Neural crest cell (in vitro differentiated cells): ENCODE measurements at regions not wholly inside any gene's neighbourhood (a gene's known extent, or its start where the extent isn't known, plus 50 kb on each side); places are given as distances from the start of the nearest gene placed in this dataset.
"Not testable (repeated sequence)": the region's sequence is repeated elsewhere in the genome, so short reads cannot be mapped to it uniquely, and the experiment has no call there.

Source experiments
- DNase-seq: peaks from one replicate; pipeline ENCODE4 v3.0.0; 2021; ENCODE audit warnings: low read depth, mixed read lengths, low spot score
- H3K27ac Mint-ChIP-seq: one replicate; pipeline ENCODE4 v1.8.0; 2021; ENCODE audit warnings: mild to moderate bottlenecking, mixed read lengths; ENCODE audit not compliant: unreplicated experiment
- H3K27me3 Mint-ChIP-seq: 2 replicates; pipeline ENCODE4 v1.8.0; 2021; ENCODE audit warnings: low read depth, mild to moderate bottlenecking, mixed read lengths
- H3K36me3 Mint-ChIP-seq: 2 replicates; pipeline ENCODE4 v1.8.0; 2021; ENCODE audit warnings: low read depth, mild to moderate bottlenecking, mixed read lengths
- H3K4me1 Mint-ChIP-seq: 2 replicates; pipeline ENCODE4 v1.8.0; 2021; ENCODE audit warnings: mixed read lengths
- H3K4me3 Mint-ChIP-seq: one replicate; pipeline ENCODE4 v1.8.0; 2021; ENCODE audit warnings: mild to moderate bottlenecking, mixed read lengths
- H3K9me3 Mint-ChIP-seq: 2 replicates; pipeline ENCODE4 v1.8.0; 2021; ENCODE audit warnings: mixed read lengths
- TF ChIP-seq, protein P1 (sequence below): fragments of 200-600 bp; sonication (generic); conservative IDR thresholded peaks from 2 replicates; pipeline ENCODE4 v1.5.0; 2021; ENCODE audit warnings: antibody characterized with exemption, mild to moderate bottlenecking

GRCh38 chr5:106454651-106455415 lies 1215.9 kb downstream of the EFNA5 start:
- peak overlapping the region; percentile 15 for H3K27ac Mint-ChIP-seq
- peaks cover 18% of the 10 kb centered on the region for H3K4me1 Mint-ChIP-seq

GRCh38 chr5:106454050-106454449 lies 1216.7 kb downstream of the EFNA5 start:
- Mint-ChIP-seq H3K4me3 (no peak overlapping the region), H3K27ac (no peak overlapping the region), H3K36me3 (no peaks in the 10 kb centered on the region), H3K4me1 (peaks cover 18% of the 10 kb centered on the region), H3K27me3 (no peaks in the 10 kb centered on the region), H3K9me3 (peaks cover 2% of the 10 kb centered on the region)
- no peak for DNase-seq
- TF ChIP-seq, protein P1, sequence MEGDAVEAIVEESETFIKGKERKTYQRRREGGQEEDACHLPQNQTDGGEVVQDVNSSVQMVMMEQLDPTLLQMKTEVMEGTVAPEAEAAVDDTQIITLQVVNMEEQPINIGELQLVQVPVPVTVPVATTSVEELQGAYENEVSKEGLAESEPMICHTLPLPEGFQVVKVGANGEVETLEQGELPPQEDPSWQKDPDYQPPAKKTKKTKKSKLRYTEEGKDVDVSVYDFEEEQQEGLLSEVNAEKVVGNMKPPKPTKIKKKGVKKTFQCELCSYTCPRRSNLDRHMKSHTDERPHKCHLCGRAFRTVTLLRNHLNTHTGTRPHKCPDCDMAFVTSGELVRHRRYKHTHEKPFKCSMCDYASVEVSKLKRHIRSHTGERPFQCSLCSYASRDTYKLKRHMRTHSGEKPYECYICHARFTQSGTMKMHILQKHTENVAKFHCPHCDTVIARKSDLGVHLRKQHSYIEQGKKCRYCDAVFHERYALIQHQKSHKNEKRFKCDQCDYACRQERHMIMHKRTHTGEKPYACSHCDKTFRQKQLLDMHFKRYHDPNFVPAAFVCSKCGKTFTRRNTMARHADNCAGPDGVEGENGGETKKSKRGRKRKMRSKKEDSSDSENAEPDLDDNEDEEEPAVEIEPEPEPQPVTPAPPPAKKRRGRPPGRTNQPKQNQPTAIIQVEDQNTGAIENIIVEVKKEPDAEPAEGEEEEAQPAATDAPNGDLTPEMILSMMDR: no peak

More at GRCh38 chr5:106454651-106455415, 1215.9 kb downstream of the EFNA5 start:
- H3K9me3 Mint-ChIP-seq: peaks cover 2% of the 10 kb centered on the region
- H3K27me3 Mint-ChIP-seq: no peaks in the 10 kb centered on the region
- H3K4me3 Mint-ChIP-seq: no peak overlapping the region
- H3K36me3 Mint-ChIP-seq: no peaks in the 10 kb centered on the region
- peak; percentile 11 for DNase-seq
- TF ChIP-seq, protein P1: peak; percentile 61

GRCh38 chr5:106451998-106452397 lies 1218.7 kb downstream of the EFNA5 start:
- H3K36me3 Mint-ChIP-seq: no peaks in the 10 kb centered on the region
- TF ChIP-seq, protein P1: no peak
- no peak overlapping the region for H3K4me3 Mint-ChIP-seq
- H3K27me3 Mint-ChIP-seq: no peaks in the 10 kb centered on the region
- DNase-seq: no peak
- peaks cover 2% of the 10 kb centered on the region for H3K9me3 Mint-ChIP-seq
- peaks cover 18% of the 10 kb centered on the region for H3K4me1 Mint-ChIP-seq
- no peak overlapping the region for H3K27ac Mint-ChIP-seq

DNA sequence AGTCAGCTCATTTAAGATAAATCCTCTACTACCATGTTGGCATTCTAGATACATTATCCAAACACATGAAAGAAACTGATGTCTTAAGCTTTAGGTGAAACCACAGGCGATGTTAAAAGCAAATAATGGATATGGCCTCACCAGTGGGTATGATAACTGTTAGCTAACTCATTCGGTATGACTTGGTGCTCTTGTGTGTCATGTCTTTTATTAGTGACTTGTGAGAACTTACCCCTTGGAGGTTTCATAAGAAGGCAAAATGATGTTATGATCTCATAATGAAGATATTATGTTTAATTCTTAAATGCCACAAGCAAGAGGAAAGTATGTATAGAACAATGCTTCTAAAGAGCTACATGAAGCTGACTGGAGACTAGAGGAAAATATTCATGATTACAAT lies 1227.0 kb downstream of the EFNA5 start:
- Mint-ChIP-seq H3K9me3 (no peaks in the 10 kb centered on the region), H3K4me3 (no peak overlapping the region), H3K27me3 (no peaks in the 10 kb centered on the region), H3K36me3 (no peaks in the 10 kb centered on the region), H3K27ac (no peak overlapping the region), H3K4me1 (peaks cover 6% of the 10 kb centered on the region)
- TF ChIP-seq, protein P1: no peak
- no peak for DNase-seq

DNA sequence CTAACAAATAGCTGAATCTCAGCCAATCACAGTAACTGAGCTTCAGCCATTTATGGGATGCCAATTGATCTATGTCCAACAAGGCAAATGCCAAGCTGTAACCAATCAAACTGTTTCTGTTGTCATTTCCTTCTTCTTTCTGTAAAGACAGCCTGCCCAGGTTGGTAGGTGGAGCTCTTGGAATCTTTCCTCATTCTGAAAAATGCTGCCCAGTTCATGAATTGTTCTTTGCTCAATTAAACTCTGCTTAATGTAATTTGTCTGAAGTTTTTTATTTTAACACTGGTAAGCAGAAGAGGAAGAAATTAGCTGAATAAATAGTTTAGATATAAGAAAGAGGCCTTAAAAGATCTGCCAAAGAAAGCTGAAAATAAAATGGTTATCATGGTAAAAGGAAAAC lies 1235.6 kb downstream of the EFNA5 start:
- TF ChIP-seq, protein P1: no peak
- H3K36me3 Mint-ChIP-seq: peaks cover 3% of the 10 kb centered on the region
- no peaks in the 10 kb centered on the region for H3K27me3 Mint-ChIP-seq
- H3K9me3 Mint-ChIP-seq: peaks cover 4% of the 10 kb centered on the region
- no peak for DNase-seq
- H3K27ac Mint-ChIP-seq: no peak overlapping the region
- H3K4me1 Mint-ChIP-seq: peaks cover 9% of the 10 kb centered on the region
- H3K4me3 Mint-ChIP-seq: no peak overlapping the region

GRCh38 chr5:106430733-106431132 lies 1240.0 kb downstream of the EFNA5 start:
- H3K9me3 Mint-ChIP-seq, H3K27ac Mint-ChIP-seq, H3K4me1 Mint-ChIP-seq, H3K4me3 Mint-ChIP-seq, H3K36me3 Mint-ChIP-seq, H3K27me3 Mint-ChIP-seq, DNase-seq: not testable (repeated sequence)
